Dedifferentiated amniotic fluid mesenchymal stem cell (primary cell): ENCODE measurements at regions not wholly inside any gene's neighbourhood (a gene's known extent, or its start where the extent isn't known, plus 50 kb on each side); places are given as distances from the start of the nearest gene placed in this dataset.

Experiments used
- DNase-seq: peaks from one replicate; pipeline ENCODE4 v3.0.0-alpha.2; 2016; ENCODE audit errors: extremely low spot score

DNA sequence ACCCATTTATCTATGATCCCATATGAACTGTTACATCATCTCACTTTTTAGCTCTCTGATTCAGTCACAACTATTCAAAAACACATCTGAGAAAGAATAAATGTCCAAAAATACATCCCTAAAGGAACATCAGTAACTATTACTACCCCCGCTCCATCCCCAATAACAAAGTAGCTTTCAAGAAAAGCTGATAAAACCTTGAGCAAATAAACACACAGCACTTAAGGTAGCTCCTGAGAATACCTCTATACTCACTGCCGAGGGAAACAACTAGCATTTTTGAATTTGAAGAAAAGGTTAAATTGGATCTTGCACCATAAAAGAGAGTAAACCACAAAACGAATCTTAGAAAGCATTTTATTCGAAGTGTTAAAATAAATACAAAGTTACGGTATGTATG is 63.4 kb downstream of the PMAIP1 start:
- no peak for DNase-seq

DNA sequence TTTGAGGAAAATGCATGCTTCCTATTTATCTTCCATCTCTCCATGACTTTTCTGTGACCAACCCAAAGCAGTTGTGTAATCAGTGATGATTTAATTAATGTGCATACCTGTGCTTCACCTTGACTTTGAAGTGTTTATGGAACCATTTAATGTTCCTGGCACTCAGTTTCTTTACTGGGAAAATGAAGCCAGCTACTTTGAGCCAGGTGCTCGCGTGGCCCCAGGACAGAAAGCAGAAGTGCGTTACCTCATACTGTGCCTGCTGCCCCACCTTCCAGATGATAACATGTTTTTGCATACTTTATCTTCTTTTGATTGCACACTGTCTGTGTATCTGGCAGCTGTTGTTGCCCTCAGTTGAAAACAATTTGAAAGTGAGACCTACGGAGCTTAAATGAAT is 61.3 kb downstream of the PMAIP1 start:
- no peak for DNase-seq

DNA sequence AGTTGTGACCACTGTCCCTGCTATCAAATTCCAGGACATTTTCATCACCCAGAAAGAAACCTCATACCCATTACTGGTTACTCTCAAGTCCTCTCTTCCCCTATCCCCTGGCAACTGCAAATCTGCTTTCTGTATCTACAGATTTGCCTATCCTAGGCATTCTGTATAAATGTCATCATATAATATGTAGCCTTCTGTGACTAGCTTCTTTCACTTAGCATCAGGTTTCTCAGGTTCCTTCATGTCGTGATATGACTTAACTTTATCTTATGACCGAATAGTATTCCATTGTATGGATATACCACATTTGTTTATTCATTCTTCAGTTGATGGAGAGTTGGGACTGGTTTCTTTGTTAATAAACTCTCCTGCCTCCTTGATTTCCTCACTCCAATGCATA is 60.5 kb downstream of the PMAIP1 start:
- DNase-seq, result no peak

DNA sequence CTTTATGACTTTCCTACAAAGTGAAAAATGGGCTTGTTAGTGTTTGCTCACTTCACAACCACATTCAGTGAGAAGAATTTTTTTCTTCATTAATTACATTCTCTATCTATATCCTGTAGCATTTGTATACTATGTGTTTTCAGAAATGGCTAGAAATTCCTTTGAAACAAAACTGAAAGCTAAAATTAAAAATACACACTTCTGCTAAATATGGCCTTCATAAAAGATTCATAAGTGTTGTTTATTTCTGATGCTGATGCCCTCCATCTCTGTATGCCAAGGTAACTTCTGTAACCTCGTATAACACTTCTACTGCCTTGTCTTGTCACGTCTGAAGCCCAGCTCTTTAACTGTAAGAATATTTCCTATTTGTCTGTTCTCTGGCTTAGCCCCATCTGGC is 59.8 kb downstream of the PMAIP1 start:
- DNase-seq, result no peak

DNA sequence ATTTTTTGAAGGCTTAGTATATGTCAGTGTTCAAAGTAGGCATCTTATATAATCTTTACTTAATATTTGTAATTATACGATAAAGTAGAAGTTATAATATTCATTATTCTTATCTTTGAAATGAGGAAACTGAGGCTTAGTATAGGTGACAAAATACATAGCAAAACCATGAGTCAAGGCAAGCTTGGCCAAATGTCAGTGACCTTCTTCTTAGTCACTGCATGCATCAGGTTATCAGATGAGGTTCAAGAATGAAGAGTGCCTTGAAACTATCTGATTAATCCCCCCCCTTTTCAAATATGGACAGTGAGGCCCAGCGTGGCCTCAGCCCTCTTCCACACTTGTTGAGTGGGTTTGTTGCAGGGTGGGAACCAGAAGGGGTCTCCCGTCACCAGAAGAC is 59.3 kb downstream of the PMAIP1 start:
- no peak for DNase-seq

DNA sequence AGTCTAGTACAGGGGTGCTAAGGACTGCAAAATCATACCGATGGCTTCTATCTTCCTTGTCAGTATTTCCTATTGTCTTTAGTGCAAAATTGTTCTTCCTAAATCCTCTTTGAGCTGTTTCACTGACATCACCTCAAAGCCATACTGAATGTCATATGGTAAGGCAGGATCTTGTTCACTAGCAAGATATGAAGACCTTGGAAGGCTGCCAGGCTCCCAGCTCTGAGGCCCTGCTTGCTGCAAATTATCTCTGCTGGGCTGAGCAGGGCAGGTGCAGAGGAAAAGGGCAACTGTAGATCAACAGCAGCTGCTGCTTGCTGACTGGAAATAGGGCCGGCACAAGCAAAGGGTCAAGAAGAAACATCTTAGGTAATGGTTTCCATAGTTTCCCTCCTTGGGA is 58.2 kb downstream of the PMAIP1 start:
- no peak for DNase-seq

DNA sequence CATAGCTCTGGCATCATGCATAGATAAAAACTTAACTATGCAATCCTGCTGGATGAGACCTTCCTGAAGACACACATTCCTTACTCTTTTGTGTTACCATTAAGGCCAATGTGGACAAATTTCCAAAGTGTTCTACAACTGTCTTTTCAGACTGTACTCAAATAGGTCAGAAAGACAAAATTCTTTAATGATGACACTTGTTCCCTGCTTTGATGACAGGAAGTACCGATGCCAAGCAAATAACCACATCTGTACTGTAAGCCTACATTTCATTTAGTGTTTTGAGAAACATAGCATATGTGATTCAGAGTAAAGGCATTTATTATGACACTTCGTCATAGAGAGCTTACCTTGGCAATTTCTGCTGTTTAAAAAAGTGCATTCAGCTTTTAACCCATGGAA is 55.0 kb downstream of the PMAIP1 start:
- no peak for DNase-seq

DNA sequence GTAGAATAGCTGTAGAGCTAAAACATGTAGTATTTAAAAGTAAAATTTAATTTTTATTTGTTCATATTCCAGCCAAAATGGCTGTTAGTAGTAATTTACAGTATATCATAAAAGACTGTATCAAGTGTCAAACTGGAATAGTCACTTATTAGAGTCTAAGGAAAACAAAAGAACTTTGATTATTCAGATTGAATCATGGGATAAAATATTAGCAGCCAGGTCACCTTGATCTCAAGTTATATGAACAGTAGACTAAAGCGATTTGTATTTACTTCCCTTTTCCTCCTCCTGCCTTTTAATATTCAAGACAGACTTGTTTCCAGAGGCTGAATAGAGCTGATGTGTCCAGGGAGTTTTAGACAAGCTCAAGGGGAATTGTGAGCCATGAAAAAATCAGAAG is 54.4 kb downstream of the PMAIP1 start:
- DNase-seq, result no peak
